AG10803 (cell line): ENCODE measurements at regions not wholly inside any gene's neighbourhood (a gene's known extent, or its start where the extent isn't known, plus 50 kb on each side); places are given as distances from the start of the nearest gene placed in this dataset.

ENCODE experiments used
- DNase-seq: peaks from one replicate; pipeline ENCODE4 v3.0.0; 2010; ENCODE audit warnings: low read depth
- H3K4me3 ChIP-seq: 2 replicates; pipeline ENCODE4 v1.5.1; 2011; ENCODE audit warnings: mild to moderate bottlenecking, low read length, control low read depth
- CTCF ChIP-seq: conservative IDR thresholded peaks from 2 replicates; pipeline ENCODE4 v1.5.1; 2011; ENCODE audit warnings: mild to moderate bottlenecking, low read length, control low read depth, inconsistent platforms

GRCh38 chr11:92638678-92639077 is 330.8 kb upstream of the MTNR1B start:
- DNase-seq, result no peak
- H3K4me3 ChIP-seq, result no peak overlapping the region
- no peak for TF ChIP-seq CTCF

GRCh38 chr11:92642177-92642931 is 327.1 kb upstream of the MTNR1B start:
- H3K4me3 ChIP-seq, result no peak overlapping the region
- no peak for DNase-seq
- no peak for TF ChIP-seq CTCF

GRCh38 chr11:92643827-92644226 is 325.6 kb upstream of the MTNR1B start:
- no peak for DNase-seq
- no peak for TF ChIP-seq CTCF
- H3K4me3 ChIP-seq, result no peak overlapping the region

GRCh38 chr11:92644595-92645445 is 324.6 kb upstream of the MTNR1B start:
- no peak for DNase-seq
- TF ChIP-seq CTCF, result no peak
- no peak overlapping the region for H3K4me3 ChIP-seq

GRCh38 chr11:92651159-92651558 is 318.3 kb upstream of the MTNR1B start:
- DNase-seq, result no peak
- no peak overlapping the region for H3K4me3 ChIP-seq
- no peak for TF ChIP-seq CTCF

- peak; percentile 59 for DNase-seq
- no peak overlapping the region for H3K4me3 ChIP-seq
- TF ChIP-seq CTCF, result no peak
Observed at GRCh38 chr11:92653454-92653853, 316.0 kb upstream of the MTNR1B start.

- TF ChIP-seq CTCF, result no peak
- no peak overlapping the region for H3K4me3 ChIP-seq
- DNase-seq, result no peak
Observed at GRCh38 chr11:92656783-92657182, 312.7 kb upstream of the MTNR1B start.
